ENCODE measurements at regions not wholly inside any gene's neighbourhood (a gene's known extent, or its start where the extent isn't known, plus 50 kb on each side); places are given as distances from the start of the nearest gene placed in this dataset.
"Not testable (repeated sequence)": the region's sequence is repeated elsewhere in the genome, so short reads cannot be mapped to it uniquely, and the experiment has no call there.

DNA sequence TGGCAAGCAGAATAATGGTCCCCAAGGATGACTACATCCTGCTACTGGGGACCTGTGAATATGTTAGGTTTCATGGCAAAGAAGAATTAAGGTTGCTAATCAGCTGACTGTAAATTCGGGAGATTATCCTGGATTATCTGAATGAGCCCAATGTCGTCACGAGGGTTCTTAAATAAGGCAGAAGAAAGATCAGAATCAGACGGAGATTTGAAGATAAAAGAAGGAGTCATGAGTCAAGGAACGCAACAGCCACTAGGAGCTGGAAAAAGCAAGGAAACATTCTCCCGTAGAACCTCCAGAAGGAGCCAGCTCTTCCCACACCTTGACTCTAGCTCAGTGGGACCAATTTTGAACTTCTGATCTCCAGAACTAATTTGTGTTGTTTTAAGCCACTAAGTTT lies 82.9 kb upstream of the APBB1IP start:
- ATAC-seq, result no peak
- H3K9me3 ChIP-seq (ENCODE audit: control insufficient read depth, low read length, poor library complexity, severe bottlenecking), result no peaks in the 10 kb centered on the region
- Mint-ChIP-seq H3K4me1 (peaks cover under 1% of the 10 kb centered on the region), H3K4me3 (no peak overlapping the region), H3K27me3 (peaks cover 45% of the 10 kb centered on the region), H3K36me3 (ENCODE audit: low read depth) (no peaks in the 10 kb centered on the region), H3K27ac (no peak overlapping the region)
- DNase-seq, result no peak

DNA sequence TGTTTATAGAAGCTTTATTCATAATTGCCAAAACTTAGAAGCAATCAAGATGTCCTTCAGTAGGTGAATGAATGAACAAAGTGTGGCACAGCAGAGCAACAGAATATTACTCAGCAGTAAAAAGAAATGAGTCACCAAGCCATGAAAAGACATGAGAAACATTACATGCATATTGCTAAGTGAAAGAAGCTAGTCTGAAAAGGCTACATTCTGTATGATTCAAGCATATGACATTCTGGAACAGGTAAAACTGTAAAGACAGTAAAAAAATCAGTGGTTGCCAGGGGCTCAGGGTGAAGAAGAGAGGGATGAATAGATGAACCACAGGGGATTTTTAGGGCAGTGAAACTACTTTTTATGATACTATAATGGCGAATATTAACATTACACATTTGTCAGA lies 80.9 kb upstream of the APBB1IP start:
- H3K27me3 Mint-ChIP-seq, result peaks cover 45% of the 10 kb centered on the region
- H3K27ac Mint-ChIP-seq, result no peak overlapping the region
- H3K4me3 Mint-ChIP-seq, result no peak overlapping the region
- DNase-seq (no peak), ATAC-seq (no peak)
- peaks cover 3% of the 10 kb centered on the region for H3K4me1 Mint-ChIP-seq
- no peaks in the 10 kb centered on the region for H3K36me3 Mint-ChIP-seq (ENCODE audit: low read depth)
- H3K9me3 ChIP-seq (ENCODE audit: control insufficient read depth, low read length, poor library complexity, severe bottlenecking), result no peaks in the 10 kb centered on the region

GRCh38 chr10:26358071-26358470 lies 80.1 kb upstream of the APBB1IP start:
- Mint-ChIP-seq H3K27me3 (peaks cover 43% of the 10 kb centered on the region), H3K4me3 (no peak overlapping the region), H3K4me1 (peaks cover 3% of the 10 kb centered on the region), H3K27ac (no peak overlapping the region), H3K36me3 (ENCODE audit: low read depth) (no peaks in the 10 kb centered on the region)
- DNase-seq (no peak), ATAC-seq (no peak)
- H3K9me3 ChIP-seq (ENCODE audit: control insufficient read depth, low read length, poor library complexity, severe bottlenecking), result no peaks in the 10 kb centered on the region

DNA sequence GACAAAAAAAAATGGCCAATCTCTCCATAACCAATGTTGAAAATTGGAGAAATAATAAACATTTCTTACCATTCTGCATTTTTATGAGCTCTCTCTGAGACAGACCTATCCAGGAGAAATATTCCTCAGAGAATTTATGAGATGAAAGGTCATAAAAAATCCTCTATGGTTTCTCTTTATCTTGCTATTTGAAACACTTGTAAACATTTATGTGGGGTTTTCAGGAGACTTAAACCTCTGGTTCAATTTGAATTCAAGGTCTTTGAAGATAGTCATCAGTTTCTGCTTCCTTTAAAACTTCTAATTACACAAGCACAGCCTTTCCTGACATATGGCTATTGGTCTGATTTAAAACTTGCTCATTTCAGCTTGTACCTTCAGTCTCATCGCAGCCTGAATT lies 78.5 kb upstream of the APBB1IP start:
- H3K27me3 Mint-ChIP-seq, result peaks cover 41% of the 10 kb centered on the region
- H3K36me3 Mint-ChIP-seq (ENCODE audit: low read depth), result no peaks in the 10 kb centered on the region
- H3K4me3 Mint-ChIP-seq, result no peak overlapping the region
- H3K27ac Mint-ChIP-seq, result no peak overlapping the region
- peaks cover 3% of the 10 kb centered on the region for H3K4me1 Mint-ChIP-seq
- no peaks in the 10 kb centered on the region for H3K9me3 ChIP-seq (ENCODE audit: control insufficient read depth, low read length, poor library complexity, severe bottlenecking)
- DNase-seq (no peak), ATAC-seq (no peak)

GRCh38 chr10:26361351-26361750 lies 76.8 kb upstream of the APBB1IP start:
- Mint-ChIP-seq H3K4me1 (peaks cover 3% of the 10 kb centered on the region), H3K36me3 (ENCODE audit: low read depth) (no peaks in the 10 kb centered on the region), H3K27ac (no peak overlapping the region), H3K27me3 (peaks cover 24% of the 10 kb centered on the region), H3K4me3 (no peak overlapping the region)
- no peaks in the 10 kb centered on the region for H3K9me3 ChIP-seq (ENCODE audit: control insufficient read depth, low read length, poor library complexity, severe bottlenecking)
- ATAC-seq (no peak), DNase-seq (no peak)

GRCh38 chr10:26361971-26362370 lies 76.2 kb upstream of the APBB1IP start:
- H3K9me3 ChIP-seq (ENCODE audit: control insufficient read depth, low read length, poor library complexity, severe bottlenecking), result no peaks in the 10 kb centered on the region
- ATAC-seq, result no peak
- H3K4me1 Mint-ChIP-seq, result peaks cover 3% of the 10 kb centered on the region

GRCh38 chr10:26365681-26366358 lies 72.3 kb upstream of the APBB1IP start:
- Mint-ChIP-seq H3K4me3 (no peak overlapping the region), H3K27ac (no peak overlapping the region), H3K27me3 (no peaks in the 10 kb centered on the region), H3K4me1 (no peaks in the 10 kb centered on the region), H3K36me3 (ENCODE audit: low read depth) (no peaks in the 10 kb centered on the region)
- no peaks in the 10 kb centered on the region for H3K9me3 ChIP-seq (ENCODE audit: control insufficient read depth, low read length, poor library complexity, severe bottlenecking)
- DNase-seq (no peak), ATAC-seq (no peak)

More at GRCh38 chr10:26361971-26362370, 76.2 kb upstream of the APBB1IP start:
- Mint-ChIP-seq H3K36me3 (ENCODE audit: low read depth) (no peaks in the 10 kb centered on the region), H3K4me3 (no peak overlapping the region), H3K27ac (no peak overlapping the region), H3K27me3 (peaks cover 18% of the 10 kb centered on the region)
- no peak for DNase-seq

DNA sequence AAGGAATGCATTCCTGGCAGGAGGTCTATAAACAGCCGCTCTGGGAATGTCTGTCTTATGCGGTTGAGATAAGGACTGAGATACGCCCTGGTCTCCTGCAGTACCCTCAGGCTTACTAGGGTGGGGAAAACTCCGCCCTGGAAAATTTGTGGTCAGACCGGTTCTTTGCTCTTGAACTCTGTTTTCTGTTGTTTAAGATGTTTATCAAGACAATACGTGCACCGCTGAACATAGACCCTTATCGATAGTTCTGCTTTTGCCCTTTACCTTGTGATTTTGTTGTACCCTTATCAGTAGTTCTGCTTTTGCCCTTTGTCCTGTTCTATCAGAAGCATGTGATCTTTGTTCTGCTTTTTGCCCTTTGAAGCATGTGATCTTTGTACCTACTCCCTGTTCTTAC lies 71.1 kb upstream of the APBB1IP start:
- H3K27me3 Mint-ChIP-seq; H3K4me3 Mint-ChIP-seq; H3K27ac Mint-ChIP-seq; DNase-seq; H3K36me3 Mint-ChIP-seq (ENCODE audit: low read depth); ATAC-seq; H3K4me1 Mint-ChIP-seq; H3K9me3 ChIP-seq (ENCODE audit: control insufficient read depth, low read length, poor library complexity, severe bottlenecking): not testable (repeated sequence)

DNA sequence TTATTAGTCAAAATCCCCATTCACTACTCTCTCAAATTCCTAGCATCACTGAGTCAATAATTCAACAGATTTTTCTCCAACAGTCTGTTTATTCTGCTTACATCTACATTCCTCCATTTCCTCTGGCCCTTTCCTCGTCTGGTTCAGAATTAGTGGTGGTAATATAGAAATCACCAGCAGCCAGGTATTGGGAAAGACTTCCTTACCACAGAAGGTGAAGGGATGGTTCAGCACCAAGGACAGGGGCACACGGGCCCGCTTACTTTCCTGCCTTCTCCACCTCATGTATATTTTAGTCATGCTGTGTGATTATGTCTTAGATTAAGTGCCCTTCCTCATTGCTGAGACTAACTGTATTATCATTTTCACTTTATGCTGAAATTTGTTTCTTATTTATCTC lies 70.4 kb upstream of the APBB1IP start:
- H3K4me3 Mint-ChIP-seq, result no peak overlapping the region
- ATAC-seq, result peak; percentile 40
- H3K9me3 ChIP-seq (ENCODE audit: control insufficient read depth, low read length, poor library complexity, severe bottlenecking), result no peaks in the 10 kb centered on the region
- DNase-seq, result no peak
- no peaks in the 10 kb centered on the region for H3K4me1 Mint-ChIP-seq
- no peaks in the 10 kb centered on the region for H3K27me3 Mint-ChIP-seq
- peaks cover 3% of the 10 kb centered on the region for H3K36me3 Mint-ChIP-seq (ENCODE audit: low read depth)
- H3K27ac Mint-ChIP-seq, result no peak overlapping the region

- DNase-seq (no peak), ATAC-seq (no peak)
- Mint-ChIP-seq H3K4me1 (no peaks in the 10 kb centered on the region), H3K4me3 (no peak overlapping the region), H3K27ac (no peak overlapping the region), H3K27me3 (no peaks in the 10 kb centered on the region), H3K36me3 (ENCODE audit: low read depth) (peaks cover 3% of the 10 kb centered on the region)
- no peaks in the 10 kb centered on the region for H3K9me3 ChIP-seq (ENCODE audit: control insufficient read depth, low read length, poor library complexity, severe bottlenecking)
These were observed 69.7 kb upstream of the APBB1IP start for GRCh38 chr10:26368463-26368862.

- no peaks in the 10 kb centered on the region for H3K9me3 ChIP-seq (ENCODE audit: control insufficient read depth, low read length, poor library complexity, severe bottlenecking)
- Mint-ChIP-seq H3K36me3 (ENCODE audit: low read depth) (peaks cover 3% of the 10 kb centered on the region), H3K27me3 (no peaks in the 10 kb centered on the region), H3K4me1 (no peaks in the 10 kb centered on the region), H3K4me3 (no peak overlapping the region), H3K27ac (no peak overlapping the region)
- no peak for DNase-seq
- no peak for ATAC-seq
These were observed 65.4 kb upstream of the APBB1IP start for GRCh38 chr10:26372513-26373354.

DNA sequence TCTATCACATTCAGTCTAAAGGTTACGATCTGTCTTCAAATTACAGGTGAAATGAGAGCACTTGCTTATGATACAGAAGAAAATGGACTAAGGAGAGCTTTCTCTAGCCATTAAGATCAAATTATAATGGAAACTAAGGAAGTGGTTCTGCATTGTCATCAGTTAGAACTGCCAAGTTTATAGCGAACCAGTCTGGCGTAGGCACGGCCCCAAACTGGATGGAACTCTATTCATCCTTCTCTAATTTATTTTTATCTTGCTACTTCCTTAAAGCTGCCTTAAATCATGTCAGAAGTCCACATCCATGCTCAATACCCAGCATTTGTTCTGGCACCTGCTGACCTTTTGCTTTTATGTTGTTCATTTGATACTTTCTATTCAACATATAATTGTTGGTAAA lies 63.7 kb upstream of the APBB1IP start:
- Mint-ChIP-seq H3K4me1 (no peaks in the 10 kb centered on the region), H3K27ac (no peak overlapping the region)

DNA sequence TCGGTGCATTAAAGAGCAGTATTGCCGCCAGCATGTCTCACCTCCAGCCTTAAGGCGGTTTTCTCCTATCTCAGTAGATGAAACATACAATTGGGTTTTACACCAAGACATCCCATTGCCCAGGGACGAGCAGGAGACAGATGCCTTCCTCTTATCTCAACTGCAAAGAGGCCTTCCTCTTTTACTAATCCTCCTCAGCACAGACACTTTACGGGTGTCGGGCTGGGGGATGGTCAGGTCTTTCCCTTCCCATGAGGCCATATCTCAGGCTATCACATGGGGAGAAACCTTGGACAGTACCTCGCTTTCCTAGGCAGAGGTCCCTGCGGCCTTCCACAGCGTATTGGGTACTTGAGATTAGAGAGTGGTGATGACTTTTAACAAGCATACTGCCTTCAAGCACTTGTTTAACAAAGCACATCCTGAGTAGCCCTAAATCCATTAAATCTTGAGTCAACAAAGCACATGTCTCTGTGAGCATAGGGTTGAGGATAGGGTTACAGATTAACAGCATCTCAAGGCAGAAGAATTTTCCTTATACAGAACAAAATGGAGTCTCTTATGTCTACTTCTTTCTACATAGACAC lies 60.8 kb upstream of the APBB1IP start:
- not testable (repeated sequence) for H3K36me3 Mint-ChIP-seq (ENCODE audit: low read depth); H3K27ac Mint-ChIP-seq

More for the DNA sequence above, 63.7 kb upstream of the APBB1IP start:
- no peak for ATAC-seq
- DNase-seq, result no peak
- Mint-ChIP-seq H3K4me3 (no peak overlapping the region), H3K27me3 (no peaks in the 10 kb centered on the region), H3K36me3 (ENCODE audit: low read depth) (peaks cover 3% of the 10 kb centered on the region)
- H3K9me3 ChIP-seq (ENCODE audit: control insufficient read depth, low read length, poor library complexity, severe bottlenecking), result no peaks in the 10 kb centered on the region

More for the DNA sequence above, 60.8 kb upstream of the APBB1IP start:
- not testable (repeated sequence) for H3K4me1 Mint-ChIP-seq; H3K27me3 Mint-ChIP-seq; H3K4me3 Mint-ChIP-seq; DNase-seq; H3K9me3 ChIP-seq (ENCODE audit: control insufficient read depth, low read length, poor library complexity, severe bottlenecking); ATAC-seq

All from T-helper 17 cell (primary cell).